H9 (cell line): ENCODE measurements at regions not wholly inside any gene's neighbourhood (a gene's known extent, or its start where the extent isn't known, plus 50 kb on each side); places are given as distances from the start of the nearest gene placed in this dataset.

Source experiments
- DNase-seq: peaks from one replicate; pipeline ENCODE4 v3.0.0-alpha.2; 2017
- H2AFZ ChIP-seq: one replicate; pipeline ENCODE4 v1.6.1; 2013; ENCODE audit warnings: mild to moderate bottlenecking, low read length, control low read depth, moderate library complexity
- H2AK5ac ChIP-seq: 2 replicates; pipeline ENCODE4 v1.6.1; 2013; ENCODE audit warnings: low read length, control low read depth, mixed read lengths; ENCODE audit not compliant: insufficient read length
- H2BK120ac ChIP-seq: one replicate; pipeline ENCODE4 v1.6.1; 2013; ENCODE audit warnings: low read depth, mild to moderate bottlenecking, low read length, control low read depth, inconsistent platforms; ENCODE audit not compliant: poor library complexity, severe bottlenecking
- H2BK12ac ChIP-seq: 2 replicates; pipeline ENCODE4 v1.6.1; 2013; ENCODE audit warnings: low read length, control low read depth, mixed read lengths, low read depth; ENCODE audit not compliant: insufficient read length
- H2BK15ac ChIP-seq: 2 replicates; pipeline ENCODE4 v1.6.1; 2013; ENCODE audit warnings: low read depth, low read length, control low read depth
- H2BK20ac ChIP-seq: one replicate; pipeline ENCODE4 v1.6.1; 2013; ENCODE audit warnings: low read depth, mild to moderate bottlenecking, low read length, control low read depth, inconsistent platforms; ENCODE audit not compliant: poor library complexity, severe bottlenecking
- H2BK5ac ChIP-seq: 2 replicates; pipeline ENCODE4 v1.6.1; 2013; ENCODE audit warnings: low read length, control low read depth, mixed read lengths; ENCODE audit not compliant: insufficient read length
- H3K14ac ChIP-seq: 2 replicates; pipeline ENCODE4 v1.6.1; 2013; ENCODE audit warnings: low read length, control low read depth; ENCODE audit not compliant: insufficient read depth
- H3K18ac ChIP-seq: 2 replicates; pipeline ENCODE4 v1.6.1; 2013; ENCODE audit warnings: low read depth, mild to moderate bottlenecking, mixed read lengths, low read length, control low read depth; ENCODE audit not compliant: insufficient read length
- H3K23ac ChIP-seq: 2 replicates; pipeline ENCODE4 v1.6.1; 2013; ENCODE audit warnings: low read length, control low read depth, mixed read lengths, low read depth; ENCODE audit not compliant: insufficient read length
- H3K23me2 ChIP-seq: 2 replicates; pipeline ENCODE4 v1.6.1; 2013; ENCODE audit warnings: low read depth, mild to moderate bottlenecking, mixed read lengths, low read length, control low read depth; ENCODE audit not compliant: insufficient read length, poor library complexity, severe bottlenecking
- H3K27ac ChIP-seq: 2 replicates; pipeline ENCODE4 v1.5.1; 2013; ENCODE audit warnings: low read length, control low read depth, mixed read lengths, low read depth; ENCODE audit not compliant: insufficient read length
- H3K27me3 ChIP-seq: 2 replicates; pipeline ENCODE4 v1.6.1; 2013; ENCODE audit warnings: low read length, control low read depth, inconsistent platforms; ENCODE audit not compliant: insufficient read depth
- H3K4ac ChIP-seq: 2 replicates; pipeline ENCODE4 v1.6.1; 2013; ENCODE audit warnings: low read depth, mild to moderate bottlenecking, control low read depth, inconsistent platforms, low read length, moderate library complexity
- H3K4me1 ChIP-seq: 2 replicates; pipeline ENCODE4 v1.6.1; 2013; ENCODE audit warnings: low read length, control low read depth, inconsistent platforms; ENCODE audit not compliant: insufficient read depth
- H3K4me2 ChIP-seq: 2 replicates; pipeline ENCODE4 v1.6.1; 2013; ENCODE audit warnings: low read length, control low read depth, mixed read lengths; ENCODE audit not compliant: insufficient read length, insufficient read depth
- H3K56ac ChIP-seq: 2 replicates; pipeline ENCODE4 v1.6.1; 2013; ENCODE audit warnings: low read depth, mild to moderate bottlenecking, mixed read lengths, low read length, control low read depth; ENCODE audit not compliant: insufficient read length
- H3K79me1 ChIP-seq: 2 replicates; pipeline ENCODE4 v1.6.1; 2013; ENCODE audit warnings: low read depth, mild to moderate bottlenecking, moderate library complexity, low read length, control low read depth, inconsistent platforms; ENCODE audit not compliant: insufficient read depth, poor library complexity, severe bottlenecking
- H3K79me2 ChIP-seq: 2 replicates; pipeline ENCODE4 v1.6.1; 2013; ENCODE audit warnings: low read length, control low read depth, inconsistent platforms; ENCODE audit not compliant: insufficient read depth
- H3K9ac ChIP-seq: 2 replicates; pipeline ENCODE4 v1.6.1; 2013; ENCODE audit warnings: low read length, control low read depth, mixed read lengths; ENCODE audit not compliant: insufficient read length; ENCODE audit errors: extremely low read depth
- H3K9me3 ChIP-seq: one replicate; pipeline ENCODE4 v1.6.1; 2013; ENCODE audit warnings: low read depth, low read length, inconsistent platforms; ENCODE audit not compliant: control insufficient read depth
- H3T11ph ChIP-seq: one replicate; pipeline ENCODE4 v1.6.1; 2013; ENCODE audit warnings: mild to moderate bottlenecking, low read length, control low read depth, inconsistent platforms
- H4K20me1 ChIP-seq: one replicate; pipeline ENCODE4 v1.6.1; 2013; ENCODE audit not compliant: control insufficient read depth, insufficient read length, insufficient read depth
- H4K5ac ChIP-seq: 2 replicates; pipeline ENCODE4 v1.6.1; 2013; ENCODE audit warnings: low read depth, mild to moderate bottlenecking, mixed read lengths, low read length, control low read depth; ENCODE audit not compliant: insufficient read length
- H4K8ac ChIP-seq: replicated peaks from 2 replicates; pipeline ENCODE4 v1.6.1; 2013; ENCODE audit warnings: low read length, control low read depth, mixed read lengths, low read depth; ENCODE audit not compliant: insufficient read length
- H4K91ac ChIP-seq: 2 replicates; pipeline ENCODE4 v1.6.1; 2013; ENCODE audit warnings: low read depth, mild to moderate bottlenecking, moderate library complexity, mixed read lengths, low read length, control low read depth; ENCODE audit not compliant: insufficient read length
- H3K27ac Mint-ChIP-seq, 3 experiments: 2 replicates in 2 of 3; 3 replicates in 1 of 3; pipeline ENCODE4 v1.8.0; 2020 to 2021; ENCODE audit warnings: mixed read lengths in 3 of 3, mild to moderate bottlenecking in 1 of 3, moderate library complexity in 1 of 3
- H3K27me3 Mint-ChIP-seq: 2 replicates; pipeline ENCODE4 v1.8.0; 2021; ENCODE audit warnings: low read depth, mild to moderate bottlenecking, moderate library complexity, mixed read lengths
- H3K36me3 Mint-ChIP-seq, 3 experiments: 2 replicates in 2 of 3; 3 replicates in 1 of 3; pipeline ENCODE4 v1.8.0; 2020 to 2021; ENCODE audit warnings: low read depth in 3 of 3, mixed read lengths in 3 of 3; ENCODE audit not compliant: insufficient read depth in 1 of 3
- H3K4me1 Mint-ChIP-seq, 2 experiments: 2 replicates each; pipeline ENCODE4 v1.8.0; 2020; ENCODE audit warnings: mixed read lengths in 2 of 2
- H3K4me3 Mint-ChIP-seq, 2 experiments: 2 replicates in 1 of 2; 3 replicates in 1 of 2; pipeline ENCODE4 v1.8.0; 2020 to 2021; ENCODE audit warnings: mild to moderate bottlenecking in 2 of 2, mixed read lengths in 2 of 2, moderate library complexity in 1 of 2
- H3K9me3 Mint-ChIP-seq, 2 experiments: 2 replicates in 1 of 2; 3 replicates in 1 of 2; pipeline ENCODE4 v1.8.0; 2020; ENCODE audit warnings: mild to moderate bottlenecking in 2 of 2, mixed read lengths in 2 of 2, moderate library complexity in 1 of 2
- WGBS: extraction: QIAGEN DNeasy Blood & Tissue Kit; methylation state at CpG from one replicate; pipeline ENCODE4 v1.1.7; 2013; ENCODE audit warnings: missing lambda C conversion rate, low lambda C conversion rate, mixed read lengths; ENCODE audit not compliant: insufficient read length; ENCODE audit errors: extremely low coverage; 5-methylcytosine and 5-hydroxymethylcytosine counted together
- TF ChIP-seq, protein P1 (sequence below): fragments of 200-600 bp; sonication (generic); conservative IDR thresholded peaks from 3 replicates; pipeline ENCODE4 v1.8.0; 2021; ENCODE audit warnings: antibody characterized with exemption, mild to moderate bottlenecking

DNA sequence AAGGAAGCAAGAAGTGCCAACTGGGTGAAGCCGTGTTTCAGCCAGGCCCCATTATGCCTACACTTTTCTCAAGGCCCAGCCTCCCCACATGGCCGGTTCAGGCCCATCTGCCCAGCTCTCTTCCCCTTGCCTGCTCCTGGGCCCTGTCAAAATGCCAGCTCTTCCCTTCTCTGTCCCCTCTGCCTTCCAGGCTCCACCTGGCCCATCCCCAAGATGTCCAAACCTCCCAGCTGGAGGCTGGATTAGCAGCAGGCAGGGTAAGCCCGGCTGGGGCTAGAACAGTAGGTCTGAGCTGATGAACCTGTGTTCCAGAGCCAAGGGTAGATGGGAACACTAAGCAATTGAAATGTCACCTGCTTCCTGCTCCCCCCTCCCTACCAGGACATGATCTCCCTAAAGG lies 64.1 kb upstream of the HSPA9 start:
- no peaks in the 10 kb centered on the region for H3K23me2 ChIP-seq
- no peak overlapping the region for H2BK5ac ChIP-seq
- no peak overlapping the region for H4K91ac ChIP-seq
- Mint-ChIP-seq H3K36me3 (no peaks in the 10 kb centered on the region; a peak in 1 of 7 replicates), H3K27me3 (no peaks in the 10 kb centered on the region; the same call in 1 of the 2 replicates), H3K4me3 (no peak overlapping the region), H3K27ac (0 out of 7 replicates have a peak overlapping the region, but pooled peaks of 1 of the 3 experiments have one; percentile 51), H3K9me3 (no peaks in the 10 kb centered on the region; a peak in 1 of 5 replicates), H3K4me1 (peaks cover 32 to 40% of the 10 kb centered on the region in 2 experiments)
- no peak overlapping the region for H2AFZ ChIP-seq
- no peaks in the 10 kb centered on the region for H3K79me2 ChIP-seq
- no peak overlapping the region for H2AK5ac ChIP-seq
- no peak overlapping the region for H3K4me2 ChIP-seq
- no peak overlapping the region for H3K23ac ChIP-seq
- H3K27ac ChIP-seq, result no peak overlapping the region
- no peaks in the 10 kb centered on the region for H4K20me1 ChIP-seq
- no peak for DNase-seq
- no peaks in the 10 kb centered on the region; the same call in 1 of the 2 replicates for H3K4me1 ChIP-seq
- no peak overlapping the region for H2BK12ac ChIP-seq
- H3T11ph ChIP-seq, result no peak overlapping the region
- no peak overlapping the region for H2BK15ac ChIP-seq
- H2BK20ac ChIP-seq, result no peak overlapping the region
- H3K9ac ChIP-seq, result no peak overlapping the region
- no peak overlapping the region for H3K56ac ChIP-seq
- WGBS, result no CpG with 5 or more reads among the region's 3 CpGs
- TF ChIP-seq, protein P1, sequence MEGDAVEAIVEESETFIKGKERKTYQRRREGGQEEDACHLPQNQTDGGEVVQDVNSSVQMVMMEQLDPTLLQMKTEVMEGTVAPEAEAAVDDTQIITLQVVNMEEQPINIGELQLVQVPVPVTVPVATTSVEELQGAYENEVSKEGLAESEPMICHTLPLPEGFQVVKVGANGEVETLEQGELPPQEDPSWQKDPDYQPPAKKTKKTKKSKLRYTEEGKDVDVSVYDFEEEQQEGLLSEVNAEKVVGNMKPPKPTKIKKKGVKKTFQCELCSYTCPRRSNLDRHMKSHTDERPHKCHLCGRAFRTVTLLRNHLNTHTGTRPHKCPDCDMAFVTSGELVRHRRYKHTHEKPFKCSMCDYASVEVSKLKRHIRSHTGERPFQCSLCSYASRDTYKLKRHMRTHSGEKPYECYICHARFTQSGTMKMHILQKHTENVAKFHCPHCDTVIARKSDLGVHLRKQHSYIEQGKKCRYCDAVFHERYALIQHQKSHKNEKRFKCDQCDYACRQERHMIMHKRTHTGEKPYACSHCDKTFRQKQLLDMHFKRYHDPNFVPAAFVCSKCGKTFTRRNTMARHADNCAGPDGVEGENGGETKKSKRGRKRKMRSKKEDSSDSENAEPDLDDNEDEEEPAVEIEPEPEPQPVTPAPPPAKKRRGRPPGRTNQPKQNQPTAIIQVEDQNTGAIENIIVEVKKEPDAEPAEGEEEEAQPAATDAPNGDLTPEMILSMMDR, result no peak
- no peaks in the 10 kb centered on the region for H3K79me1 ChIP-seq
- no peak overlapping the region for H3K14ac ChIP-seq
- no peaks in the 10 kb centered on the region for H3K27me3 ChIP-seq
- H3K18ac ChIP-seq, result no peak overlapping the region
- no peak overlapping the region for H4K5ac ChIP-seq
- H3K4ac ChIP-seq, result no peak overlapping the region
- no peak overlapping the region for H4K8ac ChIP-seq
- H3K9me3 ChIP-seq, result no peaks in the 10 kb centered on the region
- no peak overlapping the region for H2BK120ac ChIP-seq
